ENCODE measurements at regions not wholly inside any gene's neighbourhood (a gene's known extent, or its start where the extent isn't known, plus 50 kb on each side); places are given as distances from the start of the nearest gene placed in this dataset.

DNA sequence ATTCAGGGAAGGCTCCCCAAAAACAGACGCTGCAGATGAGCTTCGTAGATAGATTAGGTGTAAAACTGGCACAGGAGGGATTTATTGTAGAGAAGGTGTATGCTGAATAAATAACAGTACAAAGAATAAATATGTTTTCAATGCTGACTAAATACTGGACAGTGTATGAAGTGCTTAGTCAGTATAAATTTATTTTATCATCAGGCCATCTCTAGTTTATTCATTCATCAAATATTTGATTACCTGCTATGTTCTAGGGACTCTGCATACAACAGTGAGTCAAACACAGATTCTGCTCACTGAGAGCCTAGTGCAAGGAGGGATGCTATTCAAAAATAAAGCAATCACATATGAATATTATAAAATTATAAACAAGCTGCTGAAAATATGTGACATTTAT lies 63.6 kb upstream of the TSPAN5 start:
- Histone ChIP-seq H2BK12ac (ENCODE audit: insufficient read length, low read depth, low read length) (no peak overlapping the region), H3K14ac (ENCODE audit: insufficient read depth, low read length) (no peak overlapping the region), H3K4me2 (ENCODE audit: insufficient read depth, insufficient read length, low read length) (no peak overlapping the region), H4K91ac (ENCODE audit: insufficient read length, low read depth, low read length) (no peak overlapping the region), H3K4me1 (ENCODE audit: insufficient read depth, low read length) (no peaks in the 10 kb centered on the region), H4K20me1 (ENCODE audit: control insufficient read depth, insufficient read depth, insufficient read length) (no peaks in the 10 kb centered on the region), H2BK120ac (ENCODE audit: low read depth, low read length, poor library complexity, severe bottlenecking) (no peak overlapping the region), H2AFZ (ENCODE audit: low read length) (no peak overlapping the region), H4K5ac (ENCODE audit: insufficient read length, low read depth, low read length) (no peak overlapping the region), H3K79me2 (ENCODE audit: insufficient read depth, low read length) (no peaks in the 10 kb centered on the region), H3K9me3 (ENCODE audit: control insufficient read depth, low read depth, low read length) (no peaks in the 10 kb centered on the region), H3K27ac (ENCODE audit: insufficient read length, low read depth, low read length) (no peak overlapping the region), H3K23ac (ENCODE audit: insufficient read length, low read depth, low read length) (no peak overlapping the region), H3K79me1 (ENCODE audit: insufficient read depth, low read depth, low read length, poor library complexity, severe bottlenecking) (no peaks in the 10 kb centered on the region), H3K23me2 (ENCODE audit: insufficient read length, low read depth, low read length, poor library complexity, severe bottlenecking) (no peaks in the 10 kb centered on the region), H4K8ac (replicated peaks; ENCODE audit: insufficient read length, low read depth, low read length) (no peak overlapping the region), H2AK5ac (ENCODE audit: insufficient read length, low read length) (no peak overlapping the region), H3K56ac (ENCODE audit: insufficient read length, low read depth, low read length) (no peak overlapping the region), H3K27me3 (ENCODE audit: insufficient read depth, low read length) (no peaks in the 10 kb centered on the region), H2BK5ac (ENCODE audit: insufficient read length, low read length) (no peak overlapping the region), H3K18ac (ENCODE audit: insufficient read length, low read depth, low read length) (no peak overlapping the region), H3K9ac (ENCODE audit: extremely low read depth, insufficient read length, low read length) (no peak overlapping the region), H2BK20ac (ENCODE audit: low read depth, low read length, poor library complexity, severe bottlenecking) (no peak overlapping the region), H3K4ac (ENCODE audit: low read depth, low read length) (no peak overlapping the region), H3T11ph (ENCODE audit: low read length) (no peak overlapping the region), H2BK15ac (ENCODE audit: low read depth, low read length) (no peak overlapping the region)
- no peak overlapping the region for H3K27ac Mint-ChIP-seq
- H3K9me3 Mint-ChIP-seq: peaks cover 40 to 47% of the 10 kb centered on the region in 2 experiments
- peaks cover 13 to 39% (median 27%) of the 10 kb centered on the region in 3 experiments; a peak in 6 of 7 replicates for H3K36me3 Mint-ChIP-seq (ENCODE audit: insufficient read depth in 1 of 3, low read depth in 3 of 3)
- TF ChIP-seq, protein P1, sequence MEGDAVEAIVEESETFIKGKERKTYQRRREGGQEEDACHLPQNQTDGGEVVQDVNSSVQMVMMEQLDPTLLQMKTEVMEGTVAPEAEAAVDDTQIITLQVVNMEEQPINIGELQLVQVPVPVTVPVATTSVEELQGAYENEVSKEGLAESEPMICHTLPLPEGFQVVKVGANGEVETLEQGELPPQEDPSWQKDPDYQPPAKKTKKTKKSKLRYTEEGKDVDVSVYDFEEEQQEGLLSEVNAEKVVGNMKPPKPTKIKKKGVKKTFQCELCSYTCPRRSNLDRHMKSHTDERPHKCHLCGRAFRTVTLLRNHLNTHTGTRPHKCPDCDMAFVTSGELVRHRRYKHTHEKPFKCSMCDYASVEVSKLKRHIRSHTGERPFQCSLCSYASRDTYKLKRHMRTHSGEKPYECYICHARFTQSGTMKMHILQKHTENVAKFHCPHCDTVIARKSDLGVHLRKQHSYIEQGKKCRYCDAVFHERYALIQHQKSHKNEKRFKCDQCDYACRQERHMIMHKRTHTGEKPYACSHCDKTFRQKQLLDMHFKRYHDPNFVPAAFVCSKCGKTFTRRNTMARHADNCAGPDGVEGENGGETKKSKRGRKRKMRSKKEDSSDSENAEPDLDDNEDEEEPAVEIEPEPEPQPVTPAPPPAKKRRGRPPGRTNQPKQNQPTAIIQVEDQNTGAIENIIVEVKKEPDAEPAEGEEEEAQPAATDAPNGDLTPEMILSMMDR (conservative IDR thresholded peaks at IDR 0.05): no peak
- H3K4me3 Mint-ChIP-seq: no peak overlapping the region
- no peaks in the 10 kb centered on the region for H3K27me3 Mint-ChIP-seq (ENCODE audit: low read depth)
- DNase-seq: no peak
- WGBS (ENCODE audit: extremely low coverage, insufficient read length, low lambda C conversion rate): no CpG with 5 or more reads among the region's 2 CpGs
- no peaks in the 10 kb centered on the region for H3K4me1 Mint-ChIP-seq

Data from H9 (cell line).